MM.1S (cell line): ENCODE measurements at regions not wholly inside any gene's neighbourhood (a gene's known extent, or its start where the extent isn't known, plus 50 kb on each side); places are given as distances from the start of the nearest gene placed in this dataset.

Experiments used
- DNase-seq: peaks from one replicate; pipeline ENCODE4 v3.0.0-alpha.2; 2015
- H2AFZ ChIP-seq: fragments of 300-600 bp; sonication (generic); 2 replicates; pipeline ENCODE4 v1.6.0; 2016; ENCODE audit warnings: antibody characterized with exemption, low read length
- H3F3A ChIP-seq: fragments of 300-600 bp; sonication (generic); 2 replicates; pipeline ENCODE4 v1.6.1; 2016; ENCODE audit warnings: mild to moderate bottlenecking, antibody characterized with exemption, low read length, moderate library complexity, mixed read lengths; ENCODE audit not compliant: insufficient read depth
- H3K27ac ChIP-seq: fragments of 300-600 bp; sonication (generic); 2 replicates; pipeline ENCODE4 v1.5.1; 2016; ENCODE audit warnings: mild to moderate bottlenecking, low read length
- H3K27me3 ChIP-seq: fragments of 300-600 bp; sonication (generic); replicated peaks from 2 replicates; pipeline ENCODE4 v1.6.0; 2016; ENCODE audit warnings: low read length; ENCODE audit not compliant: insufficient read depth
- H3K36me3 ChIP-seq: fragments of 300-600 bp; sonication (generic); replicated peaks from 2 replicates; pipeline ENCODE4 v1.6.1; 2016; ENCODE audit warnings: mild to moderate bottlenecking, low read length, mixed read lengths; ENCODE audit not compliant: insufficient read depth
- H3K4me1 ChIP-seq: fragments of 300-600 bp; sonication (generic); 2 replicates; pipeline ENCODE4 v1.6.1; 2016; ENCODE audit warnings: low read length, mixed read lengths
- H3K4me2 ChIP-seq: fragments of 300-600 bp; sonication (generic); 2 replicates; pipeline ENCODE4 v1.6.0; 2016; ENCODE audit warnings: low read depth, low read length
- H3K4me3 ChIP-seq: fragments of 300-600 bp; sonication (generic); 2 replicates; pipeline ENCODE4 v1.5.1; 2016; ENCODE audit warnings: low read length, mixed read lengths
- H3K79me2 ChIP-seq: fragments of 300-600 bp; sonication (generic); 2 replicates; pipeline ENCODE4 v1.6.1; 2016; ENCODE audit warnings: mixed run types, low read length, mixed read lengths
- H3K9ac ChIP-seq: fragments of 300-600 bp; sonication (generic); 2 replicates; pipeline ENCODE4 v1.6.1; 2016; ENCODE audit warnings: low read length, mixed read lengths
- H3K9me2 ChIP-seq: fragments of 300-600 bp; sonication (generic); replicated peaks from 2 replicates; pipeline ENCODE4 v1.6.1; 2016; ENCODE audit warnings: mild to moderate bottlenecking, low read length, mixed read lengths; ENCODE audit not compliant: insufficient read depth
- H3K9me3 ChIP-seq: fragments of 300-600 bp; sonication (generic); replicated peaks from 2 replicates; pipeline ENCODE4 v1.6.1; 2016; ENCODE audit warnings: mild to moderate bottlenecking, low read length, mixed read lengths; ENCODE audit not compliant: insufficient read depth
- H4K20me1 ChIP-seq: fragments of 300-600 bp; sonication (generic); 2 replicates; pipeline ENCODE4 v1.6.1; 2016; ENCODE audit warnings: mild to moderate bottlenecking, low read length, moderate library complexity, mixed read lengths; ENCODE audit not compliant: insufficient read depth
- EZH2 ChIP-seq: fragments of 300-600 bp; sonication (generic); optimal IDR thresholded peaks from 2 replicates; pipeline ENCODE3; 2017; ENCODE audit warnings: low read depth, mild to moderate bottlenecking, antibody characterized with exemption, low read length, mixed read lengths
- EZH2phosphoT487 ChIP-seq: fragments of 300-600 bp; sonication (generic); IDR thresholded peaks from 2 replicates; pipeline ENCODE4 v1.6.1; 2018; ENCODE audit warnings: antibody characterized with exemption, low read length
- TF ChIP-seq, protein P1 (sequence below): fragments of 300-600 bp; sonication (generic); IDR thresholded peaks from 2 replicates; pipeline ENCODE4 v1.5.1; 2016; ENCODE audit warnings: antibody characterized with exemption, low read length, mixed read lengths

DNA sequence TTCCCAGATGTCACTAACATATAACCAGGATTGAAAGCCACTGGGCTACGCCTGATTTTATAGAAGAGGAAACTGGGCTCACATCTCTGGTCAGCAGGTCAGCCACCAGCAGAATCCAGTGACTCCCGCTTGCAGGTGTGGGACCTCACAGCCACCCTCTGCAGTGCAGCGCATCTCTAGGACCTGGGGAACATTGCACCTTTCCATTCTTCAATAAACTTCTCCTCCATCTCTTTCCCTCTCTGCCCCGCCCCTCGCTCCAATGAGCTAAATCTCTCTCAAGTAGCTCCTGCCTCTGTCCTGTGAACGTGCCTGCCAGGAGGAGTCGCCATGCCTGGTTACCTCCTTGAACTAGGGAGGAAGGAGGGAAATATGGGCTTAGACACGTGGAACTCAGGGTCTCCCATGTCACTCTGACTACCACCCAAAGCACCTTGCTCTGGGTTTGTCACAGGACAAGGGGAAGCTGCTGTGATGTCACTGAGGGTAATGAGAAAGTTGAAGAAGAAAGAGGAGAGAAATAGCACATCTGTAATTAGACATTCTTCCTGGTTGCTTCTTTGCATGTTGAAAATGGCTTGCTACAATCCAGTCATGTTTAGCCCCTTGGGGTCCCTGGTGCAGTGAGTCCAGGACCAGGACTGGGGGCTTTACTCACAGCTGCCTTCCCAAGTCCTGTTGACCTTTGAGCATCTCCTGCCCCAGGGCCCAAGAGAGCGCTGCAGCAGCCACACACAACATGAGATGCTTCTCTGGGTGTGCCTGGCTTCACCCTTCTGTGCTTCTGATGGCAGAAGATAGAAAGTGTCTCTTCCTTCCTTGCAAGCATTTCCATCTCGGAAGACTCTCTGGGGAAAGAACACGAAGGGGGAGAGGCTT is 469.4 kb downstream of the PREX1 start:
- H3K27ac ChIP-seq: 0 out of 2 replicates have a peak overlapping the region, but pooled peaks have one; percentile 2
- H3F3A ChIP-seq: peaks cover 21% of the 10 kb centered on the region
- no peak overlapping the region for H3K4me2 ChIP-seq
- no peak for DNase-seq
- H4K20me1 ChIP-seq: no peaks in the 10 kb centered on the region
- no peaks in the 10 kb centered on the region for H3K27me3 ChIP-seq
- peaks cover 13% of the 10 kb centered on the region for H3K4me1 ChIP-seq
- no peaks in the 10 kb centered on the region for H3K9me3 ChIP-seq
- no peak overlapping the region for H3K4me3 ChIP-seq
- H3K9me2 ChIP-seq: no peaks in the 10 kb centered on the region
- H2AFZ ChIP-seq: no peak overlapping the region
- TF ChIP-seq EZH2: no peak
- no peak for TF ChIP-seq EZH2phosphoT487
- TF ChIP-seq, protein P1, sequence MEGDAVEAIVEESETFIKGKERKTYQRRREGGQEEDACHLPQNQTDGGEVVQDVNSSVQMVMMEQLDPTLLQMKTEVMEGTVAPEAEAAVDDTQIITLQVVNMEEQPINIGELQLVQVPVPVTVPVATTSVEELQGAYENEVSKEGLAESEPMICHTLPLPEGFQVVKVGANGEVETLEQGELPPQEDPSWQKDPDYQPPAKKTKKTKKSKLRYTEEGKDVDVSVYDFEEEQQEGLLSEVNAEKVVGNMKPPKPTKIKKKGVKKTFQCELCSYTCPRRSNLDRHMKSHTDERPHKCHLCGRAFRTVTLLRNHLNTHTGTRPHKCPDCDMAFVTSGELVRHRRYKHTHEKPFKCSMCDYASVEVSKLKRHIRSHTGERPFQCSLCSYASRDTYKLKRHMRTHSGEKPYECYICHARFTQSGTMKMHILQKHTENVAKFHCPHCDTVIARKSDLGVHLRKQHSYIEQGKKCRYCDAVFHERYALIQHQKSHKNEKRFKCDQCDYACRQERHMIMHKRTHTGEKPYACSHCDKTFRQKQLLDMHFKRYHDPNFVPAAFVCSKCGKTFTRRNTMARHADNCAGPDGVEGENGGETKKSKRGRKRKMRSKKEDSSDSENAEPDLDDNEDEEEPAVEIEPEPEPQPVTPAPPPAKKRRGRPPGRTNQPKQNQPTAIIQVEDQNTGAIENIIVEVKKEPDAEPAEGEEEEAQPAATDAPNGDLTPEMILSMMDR: no peak
- no peak overlapping the region for H3K9ac ChIP-seq
- H3K79me2 ChIP-seq: peaks cover 5% of the 10 kb centered on the region; the same call in 1 of the 2 replicates
- no peaks in the 10 kb centered on the region for H3K36me3 ChIP-seq

DNA sequence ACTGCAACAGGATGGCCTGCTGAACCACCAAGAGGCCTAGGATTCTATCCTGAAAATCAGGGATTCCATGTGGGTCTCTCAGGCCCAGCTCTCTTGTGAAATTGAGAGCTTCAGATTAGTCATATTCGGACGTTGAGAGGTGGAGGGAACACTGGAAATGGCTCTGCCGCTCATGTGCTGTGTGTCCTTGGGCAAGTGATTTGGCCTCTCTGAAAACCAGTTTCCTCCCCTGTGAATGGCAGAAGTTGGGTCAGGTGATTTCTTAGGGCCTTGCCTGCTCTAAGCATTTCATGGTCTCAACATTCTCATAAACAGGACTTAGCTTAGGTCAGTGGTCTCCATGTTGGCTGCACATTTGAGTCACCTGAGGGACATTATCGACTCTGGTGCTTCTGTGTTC is 470.1 kb downstream of the PREX1 start:
- H3K27me3 ChIP-seq: no peaks in the 10 kb centered on the region
- no peaks in the 10 kb centered on the region for H3K36me3 ChIP-seq
- no peak for DNase-seq
- H3F3A ChIP-seq: peaks cover 21% of the 10 kb centered on the region
- no peaks in the 10 kb centered on the region for H3K9me3 ChIP-seq
- H3K9ac ChIP-seq: no peak overlapping the region
- no peak overlapping the region for H3K27ac ChIP-seq
- peaks cover 5% of the 10 kb centered on the region; the same call in 1 of the 2 replicates for H3K79me2 ChIP-seq
- no peaks in the 10 kb centered on the region for H3K9me2 ChIP-seq
- no peaks in the 10 kb centered on the region for H4K20me1 ChIP-seq
- H3K4me3 ChIP-seq: no peak overlapping the region
- no peak overlapping the region for H3K4me2 ChIP-seq
- TF ChIP-seq, protein P1: no peak
- TF ChIP-seq EZH2phosphoT487 (no peak), EZH2 (no peak)
- H2AFZ ChIP-seq: no peak overlapping the region
- peaks cover 13% of the 10 kb centered on the region for H3K4me1 ChIP-seq

DNA sequence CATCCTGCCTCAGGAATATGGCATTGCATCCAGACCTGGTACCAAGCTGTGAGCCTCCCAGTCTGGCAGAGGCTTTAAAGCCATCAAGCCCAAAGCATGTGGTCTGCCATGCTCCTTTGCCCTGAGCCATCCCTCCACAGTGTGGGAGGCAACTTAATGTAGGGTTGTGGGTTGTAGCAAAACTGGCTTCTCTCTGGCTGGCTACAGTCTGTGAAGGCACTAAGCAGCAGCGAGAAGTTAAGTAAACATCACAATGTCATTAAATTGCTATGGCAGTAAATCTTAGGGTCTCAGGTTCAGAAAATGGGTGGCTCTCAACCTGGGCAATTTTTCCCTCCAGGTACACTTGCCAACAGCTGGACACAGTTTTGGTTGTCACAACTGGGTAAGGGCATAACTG is 472.9 kb downstream of the PREX1 start:
- Histone ChIP-seq H3K79me2 (no peaks in the 10 kb centered on the region), H3K9me3 (no peaks in the 10 kb centered on the region), H3F3A (peaks cover 13% of the 10 kb centered on the region; the same call in 1 of the 2 replicates), H3K4me2 (no peak overlapping the region), H3K9ac (no peak overlapping the region), H2AFZ (no peak overlapping the region), H3K4me3 (no peak overlapping the region), H4K20me1 (no peaks in the 10 kb centered on the region), H3K4me1 (peaks cover 13% of the 10 kb centered on the region), H3K27me3 (no peaks in the 10 kb centered on the region), H3K9me2 (no peaks in the 10 kb centered on the region), H3K27ac (no peak overlapping the region), H3K36me3 (no peaks in the 10 kb centered on the region)
- TF ChIP-seq, protein P1: no peak
- no peak for TF ChIP-seq EZH2phosphoT487
- TF ChIP-seq EZH2: no peak
- DNase-seq: no peak
